WTC11 (cell line): ENCODE measurements at regions not wholly inside any gene's neighbourhood (a gene's known extent, or its start where the extent isn't known, plus 50 kb on each side); places are given as distances from the start of the nearest gene placed in this dataset.

Experiments used
- ATAC-seq: fragments of 200-7000 bp; cut with Tn5 transposase; 2 replicates; pipeline ENCODE4 v1.10.0; 2021; ENCODE audit warnings: mild to moderate bottlenecking, moderate library complexity
- CTCF ChIA-PET: fragments of 300-600 bp; sonication (Branson Sonifier 250); formaldehyde crosslinking; loops from one replicate; lab custom pipeline; 2021; ENCODE audit warnings: antibody characterized with exemption; lab: Charles Lee
- POLR2A ChIA-PET: fragments of 350-600 bp; sonication (Branson Sonifier 250); formaldehyde crosslinking; loops from one replicate; lab custom pipeline; 2021; ENCODE audit warnings: antibody characterized with exemption; lab: Charles Lee
- DNase-seq: peaks from one replicate; pipeline ENCODE4 v3.0.0; 2021; ENCODE audit warnings: low spot score
- H3K27ac Mint-ChIP-seq: 2 replicates; pipeline ENCODE4 v1.8.0; 2021; ENCODE audit warnings: mixed read lengths
- H3K27me3 Mint-ChIP-seq: 2 replicates; pipeline ENCODE4 v1.8.0; 2021; ENCODE audit warnings: low read depth, mild to moderate bottlenecking, moderate library complexity, mixed read lengths
- H3K36me3 Mint-ChIP-seq: 2 replicates; pipeline ENCODE4 v1.8.0; 2021; ENCODE audit warnings: mixed read lengths
- H3K4me1 Mint-ChIP-seq: 2 replicates; pipeline ENCODE4 v1.8.0; 2022; ENCODE audit warnings: mixed read lengths
- H3K4me3 Mint-ChIP-seq: 2 replicates; pipeline ENCODE4 v1.8.0; 2021; ENCODE audit warnings: mild to moderate bottlenecking, moderate library complexity, mixed read lengths
- H3K9me3 Mint-ChIP-seq: 2 replicates; pipeline ENCODE4 v1.8.0; 2021; ENCODE audit warnings: mixed read lengths
- ATF2 ChIP-seq: sonication (generic); formaldehyde crosslinking; IDR thresholded peaks from 2 replicates; pipeline ENCODE4 v1.8.1; 2022; ENCODE audit warnings: low read depth, missing genetic modification reagents, borderline replicate concordance
- E2F5 ChIP-seq: sonication (generic); formaldehyde crosslinking; IDR thresholded peaks from 2 replicates; pipeline ENCODE4 v1.8.1; 2022; ENCODE audit warnings: mild to moderate bottlenecking, moderate library complexity, missing genetic modification reagents
- EMX1 ChIP-seq: fragments of 250-450 bp; sonication (Bioruptor Pico); IDR thresholded peaks from 2 replicates; pipeline ENCODE4 v1.8.0; 2021; ENCODE audit warnings: mild to moderate bottlenecking
- JUN ChIP-seq: sonication (generic); formaldehyde crosslinking; IDR thresholded peaks from 2 replicates; pipeline ENCODE4 v1.8.0; 2023; ENCODE audit warnings: mild to moderate bottlenecking, missing genetic modification reagents
- NFYB ChIP-seq: sonication (generic); formaldehyde crosslinking; conservative IDR thresholded peaks from 2 replicates; pipeline ENCODE4 v1.8.0; 2022; ENCODE audit warnings: low read depth, missing genetic modification reagents
- PRDM15 ChIP-seq: sonication (generic); formaldehyde crosslinking; IDR thresholded peaks from 2 replicates; pipeline ENCODE4 v1.8.0; 2022; ENCODE audit warnings: missing genetic modification reagents
- SMAD3 ChIP-seq: sonication (generic); formaldehyde crosslinking; IDR thresholded peaks from 2 replicates; pipeline ENCODE4 v1.8.0; 2022; ENCODE audit warnings: missing genetic modification reagents, mild to moderate bottlenecking, borderline replicate concordance
- ZBTB43 ChIP-seq: sonication (generic); formaldehyde crosslinking; IDR thresholded peaks from 2 replicates; pipeline ENCODE4 v1.8.1; 2023; ENCODE audit warnings: mild to moderate bottlenecking, missing genetic modification reagents
- ZNF416 ChIP-seq: fragments of 250-450 bp; sonication (Bioruptor Pico); IDR thresholded peaks from 2 replicates; pipeline ENCODE4 v1.9.0; 2021; ENCODE audit warnings: mild to moderate bottlenecking, inconsistent platforms
- ZNF532 ChIP-seq: fragments of 250-450 bp; sonication (Bioruptor Pico); IDR thresholded peaks from 2 replicates; pipeline ENCODE4 v1.9.0; 2021; ENCODE audit warnings: mild to moderate bottlenecking, borderline replicate concordance
- TF ChIP-seq, protein P1 (sequence below): sonication (generic); formaldehyde crosslinking; IDR thresholded peaks from 2 replicates; pipeline ENCODE4 v1.8.1; 2023; ENCODE audit warnings: mild to moderate bottlenecking, missing genetic modification reagents, borderline replicate concordance
- TF ChIP-seq, protein P2 (sequence below): fragments of 250-450 bp; sonication (Bioruptor Pico); IDR thresholded peaks from 2 replicates; pipeline ENCODE4 v1.9.0; 2021; ENCODE audit warnings: mild to moderate bottlenecking
- TF ChIP-seq, protein P3 (sequence below): fragments of 250-450 bp; sonication (Bioruptor Pico); IDR thresholded peaks from 2 replicates; pipeline ENCODE4 v1.8.0; 2021; ENCODE audit warnings: mild to moderate bottlenecking

DNA sequence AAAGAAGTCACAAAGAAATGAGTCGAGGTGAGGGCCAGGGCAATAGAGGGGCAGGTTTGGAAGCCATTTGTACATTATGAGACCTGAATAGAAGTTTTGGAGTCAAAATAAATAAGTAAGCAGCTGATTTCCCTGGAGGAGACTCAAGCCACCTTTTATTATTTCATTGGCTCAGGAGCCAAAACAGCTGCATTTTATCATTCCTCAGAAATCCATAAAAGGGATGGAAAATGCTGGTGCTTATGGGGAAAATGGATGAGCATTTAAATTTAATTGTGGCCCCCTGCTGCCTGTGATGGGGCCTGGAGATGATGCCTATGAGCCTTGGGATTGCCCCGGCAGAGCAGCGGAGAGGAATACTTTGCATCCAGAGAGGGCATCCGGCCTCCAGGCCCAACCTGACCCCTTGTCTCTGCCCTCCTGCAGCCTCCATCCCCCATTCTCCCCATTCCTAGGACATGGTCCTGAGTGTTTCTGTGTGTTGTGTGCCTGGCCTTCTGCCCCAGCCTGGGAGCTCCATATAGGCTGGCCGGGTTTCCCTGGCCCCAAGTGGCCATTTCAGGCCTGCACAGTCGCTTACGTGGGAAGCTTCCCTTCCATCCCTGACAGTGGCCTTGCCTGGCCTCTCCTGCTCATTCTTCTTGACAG, 296.8 kb upstream of the ZMIZ1 start (continued):
- TF ChIP-seq ZNF532 (CRISPR knock-in tag), result no peak
- TF ChIP-seq E2F5 (CRISPR knock-in tag), result no peak
- TF ChIP-seq, protein P1, sequence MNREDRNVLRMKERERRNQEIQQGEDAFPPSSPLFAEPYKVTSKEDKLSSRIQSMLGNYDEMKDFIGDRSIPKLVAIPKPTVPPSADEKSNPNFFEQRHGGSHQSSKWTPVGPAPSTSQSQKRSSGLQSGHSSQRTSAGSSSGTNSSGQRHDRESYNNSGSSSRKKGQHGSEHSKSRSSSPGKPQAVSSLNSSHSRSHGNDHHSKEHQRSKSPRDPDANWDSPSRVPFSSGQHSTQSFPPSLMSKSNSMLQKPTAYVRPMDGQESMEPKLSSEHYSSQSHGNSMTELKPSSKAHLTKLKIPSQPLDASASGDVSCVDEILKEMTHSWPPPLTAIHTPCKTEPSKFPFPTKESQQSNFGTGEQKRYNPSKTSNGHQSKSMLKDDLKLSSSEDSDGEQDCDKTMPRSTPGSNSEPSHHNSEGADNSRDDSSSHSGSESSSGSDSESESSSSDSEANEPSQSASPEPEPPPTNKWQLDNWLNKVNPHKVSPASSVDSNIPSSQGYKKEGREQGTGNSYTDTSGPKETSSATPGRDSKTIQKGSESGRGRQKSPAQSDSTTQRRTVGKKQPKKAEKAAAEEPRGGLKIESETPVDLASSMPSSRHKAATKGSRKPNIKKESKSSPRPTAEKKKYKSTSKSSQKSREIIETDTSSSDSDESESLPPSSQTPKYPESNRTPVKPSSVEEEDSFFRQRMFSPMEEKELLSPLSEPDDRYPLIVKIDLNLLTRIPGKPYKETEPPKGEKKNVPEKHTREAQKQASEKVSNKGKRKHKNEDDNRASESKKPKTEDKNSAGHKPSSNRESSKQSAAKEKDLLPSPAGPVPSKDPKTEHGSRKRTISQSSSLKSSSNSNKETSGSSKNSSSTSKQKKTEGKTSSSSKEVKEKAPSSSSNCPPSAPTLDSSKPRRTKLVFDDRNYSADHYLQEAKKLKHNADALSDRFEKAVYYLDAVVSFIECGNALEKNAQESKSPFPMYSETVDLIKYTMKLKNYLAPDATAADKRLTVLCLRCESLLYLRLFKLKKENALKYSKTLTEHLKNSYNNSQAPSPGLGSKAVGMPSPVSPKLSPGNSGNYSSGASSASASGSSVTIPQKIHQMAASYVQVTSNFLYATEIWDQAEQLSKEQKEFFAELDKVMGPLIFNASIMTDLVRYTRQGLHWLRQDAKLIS (CRISPR knock-in tag), result no peak

DNA sequence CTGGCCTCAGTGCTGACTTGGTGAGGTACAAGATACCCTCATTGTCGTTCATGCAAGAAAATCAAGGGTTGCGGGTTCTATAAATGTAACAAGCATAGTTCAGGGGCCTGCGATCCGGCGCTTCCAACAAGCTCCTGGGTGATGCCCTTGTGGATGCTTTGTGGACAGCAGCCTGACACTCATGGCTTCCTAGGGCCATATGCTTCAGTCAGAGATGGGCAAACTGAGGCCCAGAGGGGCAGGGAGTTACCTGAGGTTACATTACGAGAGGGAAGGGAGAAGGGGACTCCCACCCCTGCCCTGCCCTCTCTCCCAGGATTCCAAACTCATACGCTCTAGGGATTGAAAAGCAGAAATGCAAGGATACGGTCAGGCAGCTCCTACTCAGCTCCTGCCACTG, 296.3 kb upstream of the ZMIZ1 start:
- no peak overlapping the region for H3K27ac Mint-ChIP-seq
- no peak overlapping the region for H3K4me3 Mint-ChIP-seq
- ChIA-PET POLR2A (no interaction called here), CTCF (interaction anchor here (0.7 to 1.2 kb wide), 3 partner anchors 107 to 422 kb away, joined by 3 read pairs; no protein-coding TSS in a partner anchor)
- no peak for DNase-seq
- no peak for ATAC-seq
- H3K36me3 Mint-ChIP-seq, result no peaks in the 10 kb centered on the region
- H3K9me3 Mint-ChIP-seq, result no peaks in the 10 kb centered on the region
- peaks cover 8% of the 10 kb centered on the region for H3K4me1 Mint-ChIP-seq
- no peaks in the 10 kb centered on the region for H3K27me3 Mint-ChIP-seq
- TF ChIP-seq, protein P2, sequence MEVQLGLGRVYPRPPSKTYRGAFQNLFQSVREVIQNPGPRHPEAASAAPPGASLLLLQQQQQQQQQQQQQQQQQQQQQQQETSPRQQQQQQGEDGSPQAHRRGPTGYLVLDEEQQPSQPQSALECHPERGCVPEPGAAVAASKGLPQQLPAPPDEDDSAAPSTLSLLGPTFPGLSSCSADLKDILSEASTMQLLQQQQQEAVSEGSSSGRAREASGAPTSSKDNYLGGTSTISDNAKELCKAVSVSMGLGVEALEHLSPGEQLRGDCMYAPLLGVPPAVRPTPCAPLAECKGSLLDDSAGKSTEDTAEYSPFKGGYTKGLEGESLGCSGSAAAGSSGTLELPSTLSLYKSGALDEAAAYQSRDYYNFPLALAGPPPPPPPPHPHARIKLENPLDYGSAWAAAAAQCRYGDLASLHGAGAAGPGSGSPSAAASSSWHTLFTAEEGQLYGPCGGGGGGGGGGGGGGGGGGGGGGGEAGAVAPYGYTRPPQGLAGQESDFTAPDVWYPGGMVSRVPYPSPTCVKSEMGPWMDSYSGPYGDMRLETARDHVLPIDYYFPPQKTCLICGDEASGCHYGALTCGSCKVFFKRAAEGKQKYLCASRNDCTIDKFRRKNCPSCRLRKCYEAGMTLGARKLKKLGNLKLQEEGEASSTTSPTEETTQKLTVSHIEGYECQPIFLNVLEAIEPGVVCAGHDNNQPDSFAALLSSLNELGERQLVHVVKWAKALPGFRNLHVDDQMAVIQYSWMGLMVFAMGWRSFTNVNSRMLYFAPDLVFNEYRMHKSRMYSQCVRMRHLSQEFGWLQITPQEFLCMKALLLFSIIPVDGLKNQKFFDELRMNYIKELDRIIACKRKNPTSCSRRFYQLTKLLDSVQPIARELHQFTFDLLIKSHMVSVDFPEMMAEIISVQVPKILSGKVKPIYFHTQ (CRISPR knock-in tag), result no peak
- TF ChIP-seq ZNF416 (CRISPR knock-in tag), result no peak
- no peak for TF ChIP-seq ZBTB43 (CRISPR knock-in tag)
- no peak for TF ChIP-seq E2F5 (CRISPR knock-in tag)
- TF ChIP-seq, protein P3, sequence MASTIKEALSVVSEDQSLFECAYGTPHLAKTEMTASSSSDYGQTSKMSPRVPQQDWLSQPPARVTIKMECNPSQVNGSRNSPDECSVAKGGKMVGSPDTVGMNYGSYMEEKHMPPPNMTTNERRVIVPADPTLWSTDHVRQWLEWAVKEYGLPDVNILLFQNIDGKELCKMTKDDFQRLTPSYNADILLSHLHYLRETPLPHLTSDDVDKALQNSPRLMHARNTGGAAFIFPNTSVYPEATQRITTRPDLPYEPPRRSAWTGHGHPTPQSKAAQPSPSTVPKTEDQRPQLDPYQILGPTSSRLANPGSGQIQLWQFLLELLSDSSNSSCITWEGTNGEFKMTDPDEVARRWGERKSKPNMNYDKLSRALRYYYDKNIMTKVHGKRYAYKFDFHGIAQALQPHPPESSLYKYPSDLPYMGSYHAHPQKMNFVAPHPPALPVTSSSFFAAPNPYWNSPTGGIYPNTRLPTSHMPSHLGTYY (CRISPR knock-in tag), result no peak
- TF ChIP-seq EMX1 (CRISPR knock-in tag), result no peak
- no peak for TF ChIP-seq ATF2 (CRISPR knock-in tag)
- no peak for TF ChIP-seq JUN (CRISPR knock-in tag)
- no peak for TF ChIP-seq NFYB (CRISPR knock-in tag)
- no peak for TF ChIP-seq PRDM15 (CRISPR knock-in tag)
- no peak for TF ChIP-seq SMAD3 (CRISPR knock-in tag)
